Kidney (tissue), 13 donors: ENCODE measurements at regions not wholly inside any gene's neighbourhood (a gene's known extent, or its start where the extent isn't known, plus 50 kb on each side); places are given as distances from the start of the nearest gene placed in this dataset.
A peak's percentile ranks its signal among the peaks of the same experiment; 100 is the strongest.

ENCODE experiments used
- DNase-seq, 5 donors: peaks; one replicate each; pipeline ENCODE4 v3.0.0-alpha.2; 2013 to 2020
- FAIRE-seq: peaks from 2 replicates; lab custom pipeline; 2012; peaks lifted over from hg19 to GRCh38; lab: Jason Lieb, UNC
- H3K27ac ChIP-seq, 2 donors: one replicate each; pipeline ENCODE4 v1.7.0; 2013; ENCODE audit warnings: low read depth in 2 of 2, low read length in 2 of 2, inconsistent platforms in 1 of 2
- H3K27me3 ChIP-seq: one replicate; pipeline ENCODE4 v1.7.1; 2013; ENCODE audit warnings: low read length, inconsistent platforms; ENCODE audit not compliant: control insufficient read depth, insufficient read depth
- H3K36me3 ChIP-seq, 3 donors: one replicate each; pipeline versions ENCODE4 v1.7.0 to v1.7.1; 2013; ENCODE audit warnings: low read length in 3 of 3, control low read depth in 1 of 3, inconsistent platforms in 1 of 3; ENCODE audit not compliant: insufficient read depth in 3 of 3, control insufficient read depth in 2 of 3
- H3K4me1 ChIP-seq, 3 donors: one replicate each; pipeline versions ENCODE4 v1.7.0 to v1.7.1; 2013; ENCODE audit warnings: low read length in 3 of 3, inconsistent platforms in 1 of 3, low read depth in 1 of 3; ENCODE audit not compliant: control insufficient read depth in 2 of 3, insufficient read depth in 2 of 3
- H3K4me3 ChIP-seq, 3 donors: one replicate each; pipeline versions ENCODE4 v1.7.0 to v1.8.1; 2013; ENCODE audit warnings: low read length in 3 of 3, control low read depth in 1 of 3, inconsistent platforms in 1 of 3
- H3K9ac ChIP-seq, 3 donors: one replicate each; pipeline versions ENCODE4 v1.7.0 to v1.7.1; 2013; ENCODE audit warnings: low read length in 3 of 3, control low read depth in 1 of 3, inconsistent platforms in 1 of 3
- H3K9me3 ChIP-seq, 3 donors: one replicate each; pipeline versions ENCODE4 v1.7.0 to v1.7.1; 2013; ENCODE audit warnings: low read length in 3 of 3, control low read depth in 1 of 3, inconsistent platforms in 1 of 3; ENCODE audit not compliant: control insufficient read depth in 2 of 3, insufficient read depth in 1 of 3
- intact Hi-C: fragments of 100-400 bp; cut with DNase I; formaldehyde crosslinking; loops from one replicate; pipeline ENCODE4 v1.11.1; 2022
- TF ChIP-seq, protein P1 (sequence below): IDR thresholded peaks from 3 replicates; pipeline ENCODE4 v1.5.1; 2012; ENCODE audit warnings: mild to moderate bottlenecking, moderate library complexity, borderline replicate concordance; ENCODE audit not compliant: insufficient read depth; ENCODE audit errors: extremely low read depth
- donor health status: control.
- donor health status: control.
- donor health status: control.
- donor health status: control.
- donor health status: control.
- donor health status: DM: yes; HTN: yes; CAD: no.
- donor health status: Normal renal cell carcinoma (clear cell type).

DNA sequence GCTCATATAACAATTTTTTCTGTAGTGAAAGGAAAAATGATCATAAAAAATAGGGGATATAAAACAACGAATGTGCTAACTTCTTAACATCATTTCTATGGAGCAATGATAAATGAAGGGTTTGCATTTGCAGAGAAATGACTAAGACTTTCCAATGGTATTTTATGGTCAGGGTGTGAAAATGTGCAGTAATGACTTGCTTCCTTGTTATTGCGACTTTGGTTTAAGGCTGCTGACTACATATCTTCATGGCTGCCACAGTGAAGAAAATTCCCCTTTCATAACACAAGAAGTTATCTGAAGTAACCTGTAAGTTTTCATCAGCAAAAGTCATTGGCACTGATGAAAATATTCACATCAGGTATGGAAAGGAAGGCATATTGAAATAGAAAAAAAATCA, 166.1 kb upstream of the NRG3 start:
- H3K9me3 ChIP-seq: no peaks in the 10 kb centered on the region
- no peaks in the 10 kb centered on the region for H3K27me3 ChIP-seq
- no peaks in the 10 kb centered on the region for H3K36me3 ChIP-seq
- intact Hi-C loops: no loop called here
- H3K27ac ChIP-seq: no peak overlapping the region
- TF ChIP-seq, protein P1, sequence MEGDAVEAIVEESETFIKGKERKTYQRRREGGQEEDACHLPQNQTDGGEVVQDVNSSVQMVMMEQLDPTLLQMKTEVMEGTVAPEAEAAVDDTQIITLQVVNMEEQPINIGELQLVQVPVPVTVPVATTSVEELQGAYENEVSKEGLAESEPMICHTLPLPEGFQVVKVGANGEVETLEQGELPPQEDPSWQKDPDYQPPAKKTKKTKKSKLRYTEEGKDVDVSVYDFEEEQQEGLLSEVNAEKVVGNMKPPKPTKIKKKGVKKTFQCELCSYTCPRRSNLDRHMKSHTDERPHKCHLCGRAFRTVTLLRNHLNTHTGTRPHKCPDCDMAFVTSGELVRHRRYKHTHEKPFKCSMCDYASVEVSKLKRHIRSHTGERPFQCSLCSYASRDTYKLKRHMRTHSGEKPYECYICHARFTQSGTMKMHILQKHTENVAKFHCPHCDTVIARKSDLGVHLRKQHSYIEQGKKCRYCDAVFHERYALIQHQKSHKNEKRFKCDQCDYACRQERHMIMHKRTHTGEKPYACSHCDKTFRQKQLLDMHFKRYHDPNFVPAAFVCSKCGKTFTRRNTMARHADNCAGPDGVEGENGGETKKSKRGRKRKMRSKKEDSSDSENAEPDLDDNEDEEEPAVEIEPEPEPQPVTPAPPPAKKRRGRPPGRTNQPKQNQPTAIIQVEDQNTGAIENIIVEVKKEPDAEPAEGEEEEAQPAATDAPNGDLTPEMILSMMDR: no peak
- no peak overlapping the region for H3K9ac ChIP-seq
- FAIRE-seq (no peak), DNase-seq (no peak)
- H3K4me3 ChIP-seq: no peak overlapping the region
- no peaks in the 10 kb centered on the region for H3K4me1 ChIP-seq

DNA sequence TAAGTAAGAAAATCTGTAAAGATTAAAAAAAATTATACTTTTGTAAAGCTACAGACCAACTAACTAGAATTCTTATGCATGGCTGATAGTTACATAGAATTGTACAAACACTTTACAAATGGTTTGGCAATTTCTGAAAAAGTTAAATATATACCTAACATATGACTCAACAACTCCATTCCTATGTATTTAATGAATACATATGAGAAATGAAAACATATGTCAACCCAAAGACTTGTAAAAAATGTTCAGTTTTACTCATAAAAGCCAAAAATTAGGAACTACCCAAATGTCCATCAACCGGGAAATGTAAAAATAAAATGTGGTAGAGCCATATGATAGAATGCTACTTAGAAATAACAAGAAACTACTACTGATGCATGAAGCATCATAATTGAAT, 152.6 kb upstream of the NRG3 start:
- H3K27me3 ChIP-seq: no peaks in the 10 kb centered on the region
- TF ChIP-seq, protein P1: no peak
- no peaks in the 10 kb centered on the region for H3K36me3 ChIP-seq
- no peak overlapping the region for H3K9ac ChIP-seq
- no peaks in the 10 kb centered on the region for H3K9me3 ChIP-seq
- no peak overlapping the region for H3K4me3 ChIP-seq
- intact Hi-C loops: no loop called here
- no peak for FAIRE-seq
- no peaks in the 10 kb centered on the region for H3K4me1 ChIP-seq
- no peak overlapping the region for H3K27ac ChIP-seq
- DNase-seq: no peak

DNA sequence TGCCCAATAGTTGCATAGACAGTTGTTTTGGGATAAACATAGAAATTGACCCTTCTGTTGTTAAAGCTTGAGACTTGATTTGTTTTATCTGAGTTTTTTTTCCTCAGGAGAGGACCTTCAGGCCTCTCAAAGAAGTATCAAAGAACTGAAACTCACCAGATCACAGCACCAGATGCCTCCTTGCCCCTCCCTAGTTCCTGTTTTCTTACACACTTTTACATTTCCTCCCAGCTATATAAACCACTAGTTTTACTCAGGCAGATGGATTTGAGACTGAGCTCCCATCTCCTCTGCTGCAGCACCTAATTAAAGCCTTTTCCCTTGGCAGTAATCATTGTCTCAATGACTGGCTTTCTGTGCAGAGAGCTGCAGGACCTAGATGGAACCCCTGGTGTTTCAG, 150.6 kb upstream of the NRG3 start:
- Histone ChIP-seq H3K27me3 (no peaks in the 10 kb centered on the region), H3K36me3 (no peaks in the 10 kb centered on the region), H3K4me1 (no peaks in the 10 kb centered on the region), H3K27ac (no peak overlapping the region), H3K9me3 (no peaks in the 10 kb centered on the region), H3K4me3 (no peak overlapping the region), H3K9ac (no peak overlapping the region)
- FAIRE-seq: no peak
- DNase-seq: no peak
- TF ChIP-seq, protein P1: no peak
- intact Hi-C loops: no loop called here

DNA sequence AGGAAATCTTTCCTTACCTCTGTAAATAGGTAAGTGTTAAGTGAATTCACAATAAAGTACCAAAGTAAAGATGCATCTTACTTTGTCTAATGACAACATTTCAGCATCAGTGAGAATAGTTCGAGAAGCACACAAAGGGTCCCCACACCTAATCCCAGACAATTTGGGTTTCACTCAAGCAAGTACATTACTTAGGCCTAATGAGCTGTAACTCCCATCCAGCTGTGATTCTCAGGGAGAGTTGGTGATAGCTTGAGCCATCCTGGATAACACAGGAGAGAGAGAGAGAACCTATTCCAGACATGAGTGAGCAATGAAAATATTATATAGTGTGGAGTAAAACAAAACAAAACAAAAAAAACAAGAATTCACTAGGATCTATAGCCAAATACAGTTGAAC, 149.1 kb upstream of the NRG3 start:
- TF ChIP-seq, protein P1: no peak
- DNase-seq: peak in 2 of 5 donors; percentile 47 to 66
- Histone ChIP-seq H3K9ac (no peak overlapping the region), H3K9me3 (no peaks in the 10 kb centered on the region), H3K4me3 (no peak overlapping the region), H3K27me3 (no peaks in the 10 kb centered on the region), H3K27ac (no peak overlapping the region), H3K4me1 (no peaks in the 10 kb centered on the region), H3K36me3 (no peaks in the 10 kb centered on the region)
- no peak for FAIRE-seq
- intact Hi-C loops: no loop called here
